IPS-15b (cell line): ENCODE measurements at regions not wholly inside any gene's neighbourhood (a gene's known extent, or its start where the extent isn't known, plus 50 kb on each side); places are given as distances from the start of the nearest gene placed in this dataset.

Experiments
- H3K27me3 ChIP-seq: one replicate; pipeline ENCODE4 v1.6.1; 2013; ENCODE audit warnings: low read length; ENCODE audit not compliant: control insufficient read depth, insufficient read depth
- H3K36me3 ChIP-seq: one replicate; pipeline ENCODE4 v1.6.1; 2013; ENCODE audit warnings: low read length; ENCODE audit not compliant: control insufficient read depth, insufficient read depth
- H3K4me1 ChIP-seq: one replicate; pipeline ENCODE4 v1.6.1; 2013; ENCODE audit warnings: mild to moderate bottlenecking, low read length; ENCODE audit not compliant: control insufficient read depth, insufficient read depth
- H3K4me3 ChIP-seq: one replicate; pipeline ENCODE4 v1.5.1; 2013; ENCODE audit warnings: low read depth, low read length
- H3K9ac ChIP-seq: one replicate; pipeline ENCODE4 v1.6.1; 2013; ENCODE audit warnings: low read depth, mild to moderate bottlenecking, low read length
- H3K9me3 ChIP-seq: one replicate; pipeline ENCODE4 v1.6.1; 2013; ENCODE audit warnings: mild to moderate bottlenecking, low read length; ENCODE audit not compliant: control insufficient read depth, insufficient read depth

DNA sequence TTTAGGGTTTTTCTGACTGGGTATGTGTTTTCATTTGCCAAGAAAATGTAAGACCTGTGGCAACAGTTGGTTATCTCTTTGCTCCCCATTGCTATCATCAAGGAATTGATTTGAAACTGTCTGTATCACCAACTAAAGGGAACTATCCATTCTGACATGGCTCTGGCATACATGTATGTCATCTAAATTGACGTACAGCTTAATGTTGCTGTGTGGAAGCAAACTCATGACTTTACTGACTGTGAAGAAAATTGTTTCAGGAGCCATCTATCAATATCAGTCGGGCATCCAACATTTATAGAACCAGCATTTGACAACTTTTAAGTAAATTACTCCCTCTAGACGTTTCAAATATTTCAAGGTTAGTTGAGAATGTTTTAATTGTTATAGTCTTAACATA, 555.8 kb upstream of the EPHA7 start:
- no peaks in the 10 kb centered on the region for H3K36me3 ChIP-seq
- H3K9me3 ChIP-seq = no peaks in the 10 kb centered on the region

GRCh38 chr6:93974332-93974731, 555.0 kb upstream of the EPHA7 start:
- Histone ChIP-seq H3K9ac (no peak overlapping the region), H3K9me3 (no peaks in the 10 kb centered on the region), H3K27me3 (no peaks in the 10 kb centered on the region), H3K4me3 (no peak overlapping the region), H3K36me3 (no peaks in the 10 kb centered on the region), H3K4me1 (peaks cover under 1% of the 10 kb centered on the region)

More for the DNA sequence above, 555.8 kb upstream of the EPHA7 start:
- Histone ChIP-seq H3K4me1 (no peaks in the 10 kb centered on the region), H3K9ac (no peak overlapping the region), H3K27me3 (no peaks in the 10 kb centered on the region), H3K4me3 (no peak overlapping the region)

DNA sequence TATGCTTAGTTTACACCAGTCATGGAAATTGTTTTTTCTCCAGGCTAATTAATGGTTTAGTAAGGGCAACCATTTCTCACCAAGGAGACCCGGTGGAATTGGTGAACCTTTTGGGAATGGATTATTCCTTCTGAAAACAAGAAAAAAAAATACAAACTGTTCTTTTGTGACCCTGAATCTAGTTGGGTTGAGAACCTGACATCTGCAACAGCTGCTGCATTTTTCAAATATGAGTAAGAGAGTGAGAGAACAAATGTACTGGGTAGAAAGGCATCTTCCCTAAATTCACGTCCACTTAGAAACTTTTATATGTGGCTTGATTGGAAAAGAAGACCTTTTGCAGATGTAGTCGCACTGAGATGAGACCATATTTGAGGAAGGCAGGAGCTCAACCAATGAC, 553.4 kb upstream of the EPHA7 start:
- no peaks in the 10 kb centered on the region for H3K9me3 ChIP-seq
- H3K27me3 ChIP-seq = no peaks in the 10 kb centered on the region
- H3K4me3 ChIP-seq = no peak overlapping the region
- H3K4me1 ChIP-seq = peaks cover 4% of the 10 kb centered on the region
- H3K9ac ChIP-seq = no peak overlapping the region
- no peaks in the 10 kb centered on the region for H3K36me3 ChIP-seq

DNA sequence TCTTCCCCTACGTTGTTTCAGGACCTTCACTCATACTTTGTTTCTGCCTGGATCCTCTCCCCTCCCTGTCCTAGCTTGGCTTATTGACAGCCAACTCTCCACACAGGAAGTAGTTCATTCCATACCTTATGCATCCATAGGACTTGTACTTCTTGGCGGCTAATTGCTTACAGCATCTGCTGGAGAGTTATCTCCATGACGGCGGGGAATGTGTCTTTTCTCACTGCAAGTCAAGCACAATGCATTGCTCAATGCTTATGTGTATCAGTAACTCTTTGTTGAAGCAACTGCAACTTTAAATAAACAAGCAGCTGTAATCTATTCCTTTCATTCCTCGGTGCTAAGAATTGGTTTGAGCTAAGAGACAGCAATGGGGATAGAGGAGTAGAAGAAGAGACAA, 551.3 kb upstream of the EPHA7 start:
- Histone ChIP-seq H3K9ac (no peak overlapping the region), H3K4me3 (no peak overlapping the region), H3K36me3 (no peaks in the 10 kb centered on the region), H3K9me3 (no peaks in the 10 kb centered on the region), H3K4me1 (peaks cover 4% of the 10 kb centered on the region), H3K27me3 (no peaks in the 10 kb centered on the region)

GRCh38 chr6:93968126-93968525, 548.8 kb upstream of the EPHA7 start:
- Histone ChIP-seq H3K9me3 (no peaks in the 10 kb centered on the region), H3K4me3 (no peak overlapping the region), H3K4me1 (peaks cover 4% of the 10 kb centered on the region), H3K27me3 (no peaks in the 10 kb centered on the region), H3K36me3 (no peaks in the 10 kb centered on the region), H3K9ac (no peak overlapping the region)

DNA sequence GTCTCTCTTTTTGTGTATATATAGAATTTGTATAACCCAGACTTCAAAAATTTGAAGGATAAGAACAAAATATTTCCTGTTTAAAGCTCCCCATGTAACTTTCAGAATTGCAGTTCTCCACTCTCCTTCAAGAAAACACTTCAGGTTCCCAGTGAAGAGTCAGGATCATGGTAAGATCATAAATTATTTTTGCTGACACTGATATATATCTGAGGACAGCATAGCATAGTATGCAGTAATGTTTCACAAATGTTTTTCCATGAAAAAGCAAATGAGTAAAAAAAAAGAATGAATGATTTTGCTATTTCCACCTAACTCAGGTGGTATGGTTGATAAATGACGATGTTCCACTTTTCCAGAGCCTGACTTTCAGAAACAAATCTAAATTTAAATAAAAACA, 545.6 kb upstream of the EPHA7 start:
- no peak overlapping the region for H3K9ac ChIP-seq
- H3K4me1 ChIP-seq = peaks cover 4% of the 10 kb centered on the region
- H3K9me3 ChIP-seq = no peaks in the 10 kb centered on the region
- H3K4me3 ChIP-seq = no peak overlapping the region
- H3K36me3 ChIP-seq = no peaks in the 10 kb centered on the region
- H3K27me3 ChIP-seq = no peaks in the 10 kb centered on the region

- Histone ChIP-seq H3K9ac (no peak overlapping the region), H3K4me3 (no peak overlapping the region), H3K9me3 (no peaks in the 10 kb centered on the region), H3K4me1 (peaks cover 3% of the 10 kb centered on the region), H3K36me3 (no peaks in the 10 kb centered on the region), H3K27me3 (no peaks in the 10 kb centered on the region)
These were observed 545.0 kb upstream of the EPHA7 start for GRCh38 chr6:93964321-93964720.

DNA sequence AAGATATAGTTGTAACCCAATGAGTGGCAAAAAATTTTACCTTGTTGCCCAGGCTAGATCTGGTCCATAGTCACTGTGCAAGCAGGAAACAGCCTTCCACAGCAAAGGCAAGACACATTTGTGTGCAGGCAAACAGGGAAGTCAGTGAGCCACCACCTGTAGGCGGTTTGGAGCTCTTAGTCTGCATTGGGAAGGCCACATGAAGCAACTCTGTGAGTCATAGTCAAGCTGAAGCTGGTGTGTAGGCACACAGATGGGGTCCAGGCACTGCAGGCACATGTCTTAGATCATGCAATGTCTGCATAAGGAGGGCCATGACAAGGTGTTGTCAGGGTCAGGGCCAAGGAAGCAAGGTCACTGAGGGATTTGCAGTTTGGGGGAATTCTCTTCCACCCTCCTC, 543.2 kb upstream of the EPHA7 start:
- Histone ChIP-seq H3K9me3 (no peaks in the 10 kb centered on the region), H3K36me3 (no peaks in the 10 kb centered on the region), H3K9ac (no peak overlapping the region), H3K4me3 (no peak overlapping the region), H3K27me3 (no peaks in the 10 kb centered on the region), H3K4me1 (no peaks in the 10 kb centered on the region)

GRCh38 chr6:93954584-93954983, 535.2 kb upstream of the EPHA7 start:
- Histone ChIP-seq H3K27me3 (no peaks in the 10 kb centered on the region), H3K9me3 (no peaks in the 10 kb centered on the region), H3K4me3 (no peak overlapping the region), H3K4me1 (no peaks in the 10 kb centered on the region), H3K9ac (no peak overlapping the region), H3K36me3 (no peaks in the 10 kb centered on the region)

DNA sequence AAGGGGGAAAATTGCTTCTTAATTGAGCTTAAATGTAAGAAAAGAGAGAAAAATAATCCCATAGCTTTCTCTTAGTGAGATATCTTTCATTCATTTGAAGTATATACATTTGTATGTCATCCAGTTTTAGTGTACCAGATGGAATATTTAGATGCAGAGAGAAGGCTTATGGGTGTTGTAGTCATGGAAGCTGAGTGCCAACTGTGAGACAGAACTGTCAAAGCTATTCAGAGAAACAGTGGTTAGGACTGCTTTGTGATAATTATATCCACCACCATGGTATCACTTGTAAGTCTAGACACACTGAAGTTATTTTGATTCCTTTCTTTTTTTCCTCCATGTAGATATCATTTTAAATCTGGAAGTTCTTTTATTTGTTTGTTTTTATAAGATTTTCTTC, 524.3 kb upstream of the EPHA7 start:
- Histone ChIP-seq H3K4me1 (no peaks in the 10 kb centered on the region), H3K27me3 (no peaks in the 10 kb centered on the region), H3K4me3 (no peak overlapping the region), H3K9ac (no peak overlapping the region), H3K9me3 (no peaks in the 10 kb centered on the region), H3K36me3 (no peaks in the 10 kb centered on the region)

- Histone ChIP-seq H3K4me3 (no peak overlapping the region), H3K36me3 (no peaks in the 10 kb centered on the region), H3K9ac (no peak overlapping the region)
These were observed 521.0 kb upstream of the EPHA7 start for GRCh38 chr6:93940381-93940780.

DNA sequence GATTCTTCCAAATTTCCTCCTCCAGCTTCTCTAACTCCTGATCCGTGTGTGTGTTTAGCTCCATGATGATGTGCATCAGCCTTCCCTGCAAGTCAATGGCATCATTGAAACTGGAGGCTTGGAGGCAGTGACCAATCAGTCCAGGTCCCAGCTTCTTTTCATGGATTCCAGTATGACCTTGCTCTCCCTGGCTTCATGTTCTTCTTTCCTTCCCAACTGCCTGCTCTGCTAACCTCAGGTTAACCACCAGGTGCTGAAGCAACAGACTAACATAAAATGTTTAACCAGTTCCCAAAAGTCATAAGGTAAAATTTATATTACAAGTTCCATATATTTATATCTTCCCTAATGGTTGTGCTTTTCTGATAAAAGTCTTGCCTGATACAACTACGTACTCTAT, 512.8 kb upstream of the EPHA7 start:
- Histone ChIP-seq H3K27me3 (no peaks in the 10 kb centered on the region), H3K4me3 (no peak overlapping the region), H3K9me3 (no peaks in the 10 kb centered on the region), H3K9ac (no peak overlapping the region), H3K4me1 (peaks cover 5% of the 10 kb centered on the region), H3K36me3 (no peaks in the 10 kb centered on the region)

More at GRCh38 chr6:93940381-93940780, 521.0 kb upstream of the EPHA7 start:
- no peaks in the 10 kb centered on the region for H3K9me3 ChIP-seq
- peaks cover 5% of the 10 kb centered on the region for H3K4me1 ChIP-seq
- no peaks in the 10 kb centered on the region for H3K27me3 ChIP-seq

GRCh38 chr6:93927731-93928130, 508.4 kb upstream of the EPHA7 start:
- no peak overlapping the region for H3K4me3 ChIP-seq
- H3K9ac ChIP-seq = no peak overlapping the region
- no peaks in the 10 kb centered on the region for H3K27me3 ChIP-seq
- H3K9me3 ChIP-seq = no peaks in the 10 kb centered on the region
- H3K4me1 ChIP-seq = no peaks in the 10 kb centered on the region
- no peaks in the 10 kb centered on the region for H3K36me3 ChIP-seq
